ENCODE measurements at regions not wholly inside any gene's neighbourhood (a gene's known extent, or its start where the extent isn't known, plus 50 kb on each side); places are given as distances from the start of the nearest gene placed in this dataset.
"Not testable (repeated sequence)": the region's sequence is repeated elsewhere in the genome, so short reads cannot be mapped to it uniquely, and the experiment has no call there.

- DNase-seq: not testable (repeated sequence)
Measured at GRCh38 chr17:30686538-30687479, 137.7 kb downstream of the CRLF3 start.

GRCh38 chr17:30682280-30682679, 142.2 kb downstream of the CRLF3 start:
- DNase-seq: not testable (repeated sequence)

- DNase-seq: not testable (repeated sequence)
Measured at GRCh38 chr17:30680681-30681080, 143.8 kb downstream of the CRLF3 start.

GRCh38 chr17:30677550-30678249, 146.8 kb downstream of the CRLF3 start:
- DNase-seq: no peak

- DNase-seq: not testable (repeated sequence)
Measured at GRCh38 chr17:30675777-30676492, 148.6 kb downstream of the CRLF3 start.

- not testable (repeated sequence) for DNase-seq
Measured at GRCh38 chr17:30669217-30669649, 155.3 kb downstream of the CRLF3 start.

GRCh38 chr17:30668360-30669181, 155.9 kb downstream of the CRLF3 start:
- DNase-seq: not testable (repeated sequence)

- not testable (repeated sequence) for DNase-seq
Measured at GRCh38 chr17:30667657-30668359, 156.7 kb downstream of the CRLF3 start.

GRCh38 chr17:30666838-30667656, 157.4 kb downstream of the CRLF3 start:
- DNase-seq: not testable (repeated sequence)

- DNase-seq: not testable (repeated sequence)
Measured at GRCh38 chr17:30663727-30664455, 160.6 kb downstream of the CRLF3 start.

- DNase-seq: not testable (repeated sequence)
Measured at GRCh38 chr17:30657148-30657547, 167.3 kb downstream of the CRLF3 start.

- not testable (repeated sequence) for DNase-seq
Measured at GRCh38 chr17:30653038-30653437, 171.5 kb downstream of the CRLF3 start.

GRCh38 chr17:30650149-30650548, 172.9 kb downstream of the GOSR1 start:
- not testable (repeated sequence) for DNase-seq

GRCh38 chr17:30648015-30648620, 170.9 kb downstream of the GOSR1 start:
- not testable (repeated sequence) for DNase-seq

- DNase-seq: not testable (repeated sequence)
Measured at GRCh38 chr17:30645875-30646274, 168.7 kb downstream of the GOSR1 start.

GRCh38 chr17:30644713-30645112, 167.5 kb downstream of the GOSR1 start:
- DNase-seq: not testable (repeated sequence)

GRCh38 chr17:30644287-30644686, 167.1 kb downstream of the GOSR1 start:
- not testable (repeated sequence) for DNase-seq

GRCh38 chr17:30641428-30641827, 164.2 kb downstream of the GOSR1 start:
- not testable (repeated sequence) for DNase-seq

GRCh38 chr17:30639391-30639790, 162.2 kb downstream of the GOSR1 start:
- not testable (repeated sequence) for DNase-seq

Data from NCI-H1048 (cell line).